SU-DHL-6 (cell line): ENCODE measurements at regions not wholly inside any gene's neighbourhood (a gene's known extent, or its start where the extent isn't known, plus 50 kb on each side); places are given as distances from the start of the nearest gene placed in this dataset.

ENCODE experiments used
- CTCF ChIP-seq: fragments of 200-600 bp; sonication (generic); IDR thresholded peaks from one replicate; pipeline ENCODE4 v1.5.1; 2017; ENCODE audit warnings: antibody characterized with exemption, mild to moderate bottlenecking, low read length, moderate library complexity; ENCODE audit not compliant: insufficient read depth, poor library complexity, severe bottlenecking
- EZH2phosphoT487 ChIP-seq: fragments of 200-600 bp; sonication (generic), shearing (Covaris generic); conservative IDR thresholded peaks from 2 replicates; pipeline ENCODE4 v1.6.1; 2018; ENCODE audit warnings: mild to moderate bottlenecking, antibody characterized with exemption, low read length, moderate library complexity, mixed read lengths

- TF ChIP-seq CTCF (no peak), EZH2phosphoT487 (no peak)
Measured at GRCh38 chr4:129968366-129968765, 872.4 kb downstream of the C4orf33 start.
